IPS-18a (cell line): ENCODE measurements at regions not wholly inside any gene's neighbourhood (a gene's known extent, or its start where the extent isn't known, plus 50 kb on each side); places are given as distances from the start of the nearest gene placed in this dataset.

Experiments
- H3K27ac ChIP-seq: one replicate; pipeline ENCODE4 v1.5.1; 2013; ENCODE audit warnings: low read length
- H3K27me3 ChIP-seq: one replicate; pipeline ENCODE4 v1.6.1; 2013; ENCODE audit warnings: mild to moderate bottlenecking, low read length; ENCODE audit not compliant: control insufficient read depth, insufficient read depth
- H3K36me3 ChIP-seq: one replicate; pipeline ENCODE4 v1.6.1; 2013; ENCODE audit warnings: low read depth, low read length; ENCODE audit not compliant: control insufficient read depth
- H3K4me1 ChIP-seq: one replicate; pipeline ENCODE4 v1.6.1; 2013; ENCODE audit warnings: low read depth, low read length; ENCODE audit not compliant: control insufficient read depth
- H3K4me3 ChIP-seq: one replicate; pipeline ENCODE4 v1.5.1; 2013; ENCODE audit warnings: low read length
- H3K9ac ChIP-seq: one replicate; pipeline ENCODE4 v1.6.1; 2013; ENCODE audit warnings: mild to moderate bottlenecking, low read length, moderate library complexity
- H3K9me3 ChIP-seq: one replicate; pipeline ENCODE4 v1.6.1; 2013; ENCODE audit warnings: low read depth, low read length; ENCODE audit not compliant: control insufficient read depth

- Histone ChIP-seq H3K9me3 (no peaks in the 10 kb centered on the region), H3K36me3 (no peaks in the 10 kb centered on the region), H3K4me1 (no peaks in the 10 kb centered on the region), H3K27me3 (no peaks in the 10 kb centered on the region), H3K9ac (no peak overlapping the region), H3K4me3 (no peak overlapping the region), H3K27ac (no peak overlapping the region)
Measured at GRCh38 chr3:152105446-152105845, 163.3 kb upstream of the MBNL1 start.

- no peak overlapping the region for H3K9ac ChIP-seq
Measured at GRCh38 chr3:152109038-152109437, 159.7 kb upstream of the MBNL1 start.

GRCh38 chr3:152113413-152113812 is 155.3 kb upstream of the MBNL1 start:
- no peak overlapping the region for H3K27ac ChIP-seq
- no peaks in the 10 kb centered on the region for H3K4me1 ChIP-seq
- H3K36me3 ChIP-seq, result no peaks in the 10 kb centered on the region
- no peaks in the 10 kb centered on the region for H3K9me3 ChIP-seq
- no peak overlapping the region for H3K4me3 ChIP-seq
- H3K9ac ChIP-seq, result no peak overlapping the region
- no peaks in the 10 kb centered on the region for H3K27me3 ChIP-seq

More at GRCh38 chr3:152109038-152109437, 159.7 kb upstream of the MBNL1 start:
- no peak overlapping the region for H3K4me3 ChIP-seq
- H3K27me3 ChIP-seq, result no peaks in the 10 kb centered on the region
- H3K9me3 ChIP-seq, result no peaks in the 10 kb centered on the region
- H3K4me1 ChIP-seq, result no peaks in the 10 kb centered on the region
- H3K36me3 ChIP-seq, result no peaks in the 10 kb centered on the region
- no peak overlapping the region for H3K27ac ChIP-seq

GRCh38 chr3:152113992-152114651 is 154.6 kb upstream of the MBNL1 start:
- no peak overlapping the region for H3K27ac ChIP-seq
- H3K4me1 ChIP-seq, result no peaks in the 10 kb centered on the region
- no peaks in the 10 kb centered on the region for H3K9me3 ChIP-seq
- H3K4me3 ChIP-seq, result no peak overlapping the region
- H3K27me3 ChIP-seq, result no peaks in the 10 kb centered on the region
- no peak overlapping the region for H3K9ac ChIP-seq
- no peaks in the 10 kb centered on the region for H3K36me3 ChIP-seq

- Histone ChIP-seq H3K36me3 (no peaks in the 10 kb centered on the region), H3K9me3 (no peaks in the 10 kb centered on the region), H3K27ac (no peak overlapping the region), H3K9ac (no peak overlapping the region), H3K4me3 (no peak overlapping the region), H3K4me1 (no peaks in the 10 kb centered on the region), H3K27me3 (no peaks in the 10 kb centered on the region)
Measured at GRCh38 chr3:152120601-152121269, 148.0 kb upstream of the MBNL1 start.

- no peak overlapping the region for H3K9ac ChIP-seq
- no peak overlapping the region for H3K27ac ChIP-seq
- H3K27me3 ChIP-seq, result no peaks in the 10 kb centered on the region
- no peak overlapping the region for H3K4me3 ChIP-seq
- H3K36me3 ChIP-seq, result no peaks in the 10 kb centered on the region
- no peaks in the 10 kb centered on the region for H3K9me3 ChIP-seq
- no peaks in the 10 kb centered on the region for H3K4me1 ChIP-seq
Measured at GRCh38 chr3:152121270-152121636, 147.5 kb upstream of the MBNL1 start.

GRCh38 chr3:152122851-152123250 is 145.9 kb upstream of the MBNL1 start:
- no peak overlapping the region for H3K9ac ChIP-seq
- no peak overlapping the region for H3K27ac ChIP-seq
- no peaks in the 10 kb centered on the region for H3K4me1 ChIP-seq
- no peak overlapping the region for H3K4me3 ChIP-seq
- no peaks in the 10 kb centered on the region for H3K9me3 ChIP-seq
- no peaks in the 10 kb centered on the region for H3K27me3 ChIP-seq
- H3K36me3 ChIP-seq, result no peaks in the 10 kb centered on the region

GRCh38 chr3:152123457-152123856 is 145.3 kb upstream of the MBNL1 start:
- Histone ChIP-seq H3K4me1 (no peaks in the 10 kb centered on the region), H3K9me3 (no peaks in the 10 kb centered on the region), H3K36me3 (no peaks in the 10 kb centered on the region), H3K9ac (no peak overlapping the region), H3K27me3 (no peaks in the 10 kb centered on the region), H3K4me3 (no peak overlapping the region), H3K27ac (no peak overlapping the region)

GRCh38 chr3:152126260-152126659 is 142.5 kb upstream of the MBNL1 start:
- Histone ChIP-seq H3K4me3 (no peak overlapping the region), H3K9me3 (no peaks in the 10 kb centered on the region), H3K4me1 (no peaks in the 10 kb centered on the region), H3K36me3 (no peaks in the 10 kb centered on the region), H3K27ac (no peak overlapping the region), H3K9ac (no peak overlapping the region), H3K27me3 (no peaks in the 10 kb centered on the region)

- Histone ChIP-seq H3K27me3 (no peaks in the 10 kb centered on the region), H3K36me3 (no peaks in the 10 kb centered on the region), H3K9ac (no peak overlapping the region), H3K4me3 (no peak overlapping the region), H3K27ac (no peak overlapping the region), H3K4me1 (no peaks in the 10 kb centered on the region), H3K9me3 (no peaks in the 10 kb centered on the region)
Measured at GRCh38 chr3:152127058-152127457, 141.7 kb upstream of the MBNL1 start.

- no peaks in the 10 kb centered on the region for H3K9me3 ChIP-seq
- no peaks in the 10 kb centered on the region for H3K27me3 ChIP-seq
- no peaks in the 10 kb centered on the region for H3K4me1 ChIP-seq
- no peak overlapping the region for H3K4me3 ChIP-seq
- no peak overlapping the region for H3K9ac ChIP-seq
- no peak overlapping the region for H3K27ac ChIP-seq
- H3K36me3 ChIP-seq, result no peaks in the 10 kb centered on the region
Measured at GRCh38 chr3:152128356-152128755, 140.4 kb upstream of the MBNL1 start.

- Histone ChIP-seq H3K27me3 (no peaks in the 10 kb centered on the region), H3K4me3 (no peak overlapping the region), H3K9me3 (no peaks in the 10 kb centered on the region), H3K4me1 (no peaks in the 10 kb centered on the region), H3K36me3 (no peaks in the 10 kb centered on the region), H3K27ac (no peak overlapping the region), H3K9ac (no peak overlapping the region)
Measured at GRCh38 chr3:152139651-152140050, 129.1 kb upstream of the MBNL1 start.
